Caco-2 (cell line): ENCODE measurements at regions not wholly inside any gene's neighbourhood (a gene's known extent, or its start where the extent isn't known, plus 50 kb on each side); places are given as distances from the start of the nearest gene placed in this dataset.
A peak's percentile ranks its signal among the peaks of the same experiment; 100 is the strongest.

Experiments
- BruUV-seq: library from RNA; stranded (reverse); fragments of 400-500 nt; replicated peaks from 2 replicates; lab custom pipeline; 2021; lab: Mats Ljungman, UMichigan
- CTCF ChIA-PET: fragments of 300-600 bp; sonication (Branson Sonifier 250); formaldehyde crosslinking; loops from one replicate; lab custom pipeline; 2022; ENCODE audit warnings: antibody characterized with exemption; lab: Charles Lee
- POLR2A ChIA-PET: fragments of 300-600 bp; sonication (Branson Sonifier 250); formaldehyde crosslinking; loops from one replicate; lab custom pipeline; 2022; ENCODE audit warnings: antibody characterized with exemption; lab: Charles Lee
- DNase-seq, 2 experiments: peaks; one replicate each; pipeline versions ENCODE4 v3.0.0 to v3.0.0-alpha.2; 2020 to 2022
- H3K27me3 ChIP-seq: replicated peaks from 2 replicates; pipeline ENCODE4 v1.6.0; 2011; ENCODE audit warnings: low read length; ENCODE audit not compliant: control insufficient read depth, insufficient read depth
- H3K36me3 ChIP-seq: 2 replicates; pipeline ENCODE4 v1.5.1; 2011; ENCODE audit warnings: low read length; ENCODE audit not compliant: control insufficient read depth, insufficient read depth
- H3K4me1 ChIP-seq: fragments of 250-450 bp; sonication (Bioruptor Pico); 2 replicates; pipeline ENCODE4 v1.5.1; 2020; ENCODE audit warnings: mild to moderate bottlenecking
- H3K4me3 ChIP-seq: 2 replicates; pipeline ENCODE4 v1.5.1; 2011; ENCODE audit warnings: low read depth, mild to moderate bottlenecking, control low read depth, low read length
- H3K9me3 ChIP-seq: fragments of 250-450 bp; sonication (Bioruptor Pico); 2 replicates; pipeline ENCODE4 v1.5.1; 2020; ENCODE audit warnings: mild to moderate bottlenecking, moderate library complexity
- H3K27ac Mint-ChIP-seq: one replicate; pipeline ENCODE4 v1.8.0; 2022; ENCODE audit warnings: mixed read lengths; ENCODE audit not compliant: unreplicated experiment
- H3K27me3 Mint-ChIP-seq: one replicate; pipeline ENCODE4 v1.8.0; 2022; ENCODE audit warnings: mixed read lengths; ENCODE audit not compliant: insufficient read depth, unreplicated experiment
- H3K36me3 Mint-ChIP-seq: one replicate; pipeline ENCODE4 v1.8.0; 2022; ENCODE audit warnings: mild to moderate bottlenecking, mixed read lengths; ENCODE audit not compliant: insufficient read depth, unreplicated experiment
- H3K4me1 Mint-ChIP-seq: one replicate; pipeline ENCODE4 v1.8.0; 2022; ENCODE audit warnings: low read depth, mixed read lengths; ENCODE audit not compliant: unreplicated experiment
- H3K4me3 Mint-ChIP-seq: one replicate; pipeline ENCODE4 v1.8.0; 2022; ENCODE audit warnings: mild to moderate bottlenecking, moderate library complexity, mixed read lengths; ENCODE audit not compliant: unreplicated experiment
- H3K9me3 Mint-ChIP-seq: one replicate; pipeline ENCODE4 v1.8.0; 2022; ENCODE audit warnings: mixed read lengths; ENCODE audit not compliant: unreplicated experiment
- CTCF ChIP-seq, 2 experiments: fragments of 200-600 bp in 1 of 2; IDR thresholded peaks; 1 replicate in 1 of 2; 2 replicates in 1 of 2; pipeline versions ENCODE4 v1.5.1 to v1.8.0; 2011 to 2022; ENCODE audit warnings: antibody characterized with exemption in 1 of 2, control low read depth in 1 of 2, inconsistent platforms in 1 of 2, low read depth in 1 of 2, low read length in 1 of 2, mild to moderate bottlenecking in 1 of 2, moderate library complexity in 1 of 2; ENCODE audit not compliant: insufficient read depth in 1 of 2, severe bottlenecking in 1 of 2, unreplicated experiment in 1 of 2
- intact Hi-C: fragments of 100-400 bp; cut with micrococcal nuclease; formaldehyde crosslinking; loops from one replicate; pipeline ENCODE4 v1.10.0; 2022; ENCODE audit not compliant: unreplicated experiment

DNA sequence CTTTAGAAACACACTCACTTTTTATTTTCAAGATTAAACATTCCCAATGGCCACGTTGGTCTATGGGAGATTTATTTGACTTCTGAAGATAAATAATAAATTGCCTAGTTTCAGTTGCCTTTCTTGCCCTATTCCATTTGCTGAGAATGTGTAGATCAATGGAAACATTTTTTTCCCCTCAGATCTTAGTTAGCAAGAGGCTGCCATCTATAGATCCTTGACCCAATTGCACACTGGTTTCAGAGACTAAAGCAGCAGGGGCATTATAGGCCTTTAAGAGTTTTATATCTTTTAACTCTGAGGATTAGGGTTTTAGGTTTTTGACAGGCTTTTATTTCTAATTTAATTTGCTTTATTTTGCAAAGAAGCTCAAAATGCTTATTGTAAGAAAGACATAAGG lies 163.2 kb upstream of the GPR26 start:
- no peaks in the 10 kb centered on the region for H3K36me3 ChIP-seq
- no peaks in the 10 kb centered on the region for H3K4me1 ChIP-seq
- H3K27me3 ChIP-seq, result no peaks in the 10 kb centered on the region; the same call in 1 of the 2 replicates
- CTCF ChIA-PET, result no interaction called here
- Mint-ChIP-seq H3K27me3 (peaks cover 26% of the 10 kb centered on the region), H3K9me3 (no peaks in the 10 kb centered on the region), H3K27ac (no peak overlapping the region), H3K4me1 (no peaks in the 10 kb centered on the region), H3K36me3 (no peaks in the 10 kb centered on the region), H3K4me3 (no peak overlapping the region)
- POLR2A ChIA-PET, result no interaction called here
- intact Hi-C loops, result no loop called here
- no peaks in the 10 kb centered on the region for H3K9me3 ChIP-seq
- peak in 1 of 2 experiments; percentile 6 for TF ChIP-seq CTCF (IDR thresholded peaks at IDR 0.05; ENCODE audit: insufficient read depth in 1 of 2, low read depth in 1 of 2, low read length in 1 of 2, severe bottlenecking in 1 of 2, unreplicated experiment in 1 of 2)
- no TSS peak for BruUV-seq
- DNase-seq, result no peak
- no peak overlapping the region for H3K4me3 ChIP-seq

- no peaks in the 10 kb centered on the region for H3K27me3 ChIP-seq
- Mint-ChIP-seq H3K27me3 (peaks cover 18% of the 10 kb centered on the region), H3K27ac (no peak overlapping the region), H3K36me3 (no peaks in the 10 kb centered on the region), H3K9me3 (no peaks in the 10 kb centered on the region), H3K4me1 (no peaks in the 10 kb centered on the region), H3K4me3 (no peak overlapping the region)
- ChIA-PET CTCF (no interaction called here), POLR2A (no interaction called here)
- BruUV-seq, result no TSS peak
- DNase-seq, result no peak
- intact Hi-C loops, result no loop called here
- H3K36me3 ChIP-seq, result no peaks in the 10 kb centered on the region
- no peaks in the 10 kb centered on the region for H3K9me3 ChIP-seq
- no peak overlapping the region for H3K4me3 ChIP-seq
- no peaks in the 10 kb centered on the region for H3K4me1 ChIP-seq
- no peak for TF ChIP-seq CTCF (IDR thresholded peaks at IDR 0.05; ENCODE audit: insufficient read depth in 1 of 2, low read depth in 1 of 2, low read length in 1 of 2, severe bottlenecking in 1 of 2, unreplicated experiment in 1 of 2)
Observed at GRCh38 chr10:123506455-123506854, 159.7 kb upstream of the GPR26 start.

DNA sequence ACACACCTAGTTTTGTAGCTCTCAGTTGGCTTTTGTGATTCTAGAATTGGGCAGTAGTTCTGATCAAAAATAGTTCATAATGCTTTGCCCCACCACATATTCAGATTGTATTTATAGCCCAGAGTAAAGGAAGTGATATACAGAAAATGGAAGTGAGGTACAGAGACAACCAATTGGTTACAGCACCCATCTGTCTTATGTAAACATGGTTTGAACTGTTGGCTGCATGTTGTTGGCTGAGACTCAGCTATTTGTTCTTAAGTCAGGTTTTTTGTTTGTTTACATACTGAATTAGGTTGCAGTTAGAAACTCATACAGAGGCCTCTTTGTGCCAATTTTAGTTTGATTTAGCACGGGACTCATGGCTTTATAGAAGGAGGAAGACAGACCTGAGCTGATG lies 158.9 kb upstream of the GPR26 start:
- peaks cover 12% of the 10 kb centered on the region for H3K27me3 Mint-ChIP-seq
- Histone ChIP-seq H3K36me3 (no peaks in the 10 kb centered on the region), H3K4me1 (no peaks in the 10 kb centered on the region), H3K9me3 (no peaks in the 10 kb centered on the region), H3K4me3 (no peak overlapping the region), H3K27me3 (no peaks in the 10 kb centered on the region)
- no TSS peak for BruUV-seq
- H3K9me3 Mint-ChIP-seq, result no peaks in the 10 kb centered on the region
- no peaks in the 10 kb centered on the region for H3K36me3 Mint-ChIP-seq
- ChIA-PET POLR2A (no interaction called here), CTCF (no interaction called here)
- no peak for DNase-seq
- no peak overlapping the region for H3K4me3 Mint-ChIP-seq
- intact Hi-C loops, result no loop called here
- no peak overlapping the region for H3K27ac Mint-ChIP-seq
- no peak for TF ChIP-seq CTCF (IDR thresholded peaks at IDR 0.05; ENCODE audit: insufficient read depth in 1 of 2, low read depth in 1 of 2, low read length in 1 of 2, severe bottlenecking in 1 of 2, unreplicated experiment in 1 of 2)
- H3K4me1 Mint-ChIP-seq, result no peaks in the 10 kb centered on the region
